GM10266 (cell line): ENCODE measurements at regions not wholly inside any gene's neighbourhood (a gene's known extent, or its start where the extent isn't known, plus 50 kb on each side); places are given as distances from the start of the nearest gene placed in this dataset.

Source experiments
- DNase-seq: peaks from one replicate; pipeline ENCODE4 v3.0.0; 2012; ENCODE audit errors: extremely low spot score
- CTCF ChIP-seq: IDR thresholded peaks from 2 replicates; pipeline ENCODE4 v1.5.1; 2012; ENCODE audit warnings: mild to moderate bottlenecking, low read depth; ENCODE audit not compliant: control insufficient read depth, insufficient read depth; ENCODE audit errors: missing control alignments

- no peak for TF ChIP-seq CTCF
- no peak for DNase-seq
Measured at GRCh38 chr21:16177532-16177931, 447.8 kb downstream of the USP25 start.

GRCh38 chr21:16179773-16180172 lies 450.0 kb downstream of the USP25 start:
- no peak for DNase-seq
- TF ChIP-seq CTCF: no peak

- DNase-seq: no peak
- no peak for TF ChIP-seq CTCF
Measured at GRCh38 chr21:16180614-16181013, 450.8 kb downstream of the USP25 start.

- no peak for TF ChIP-seq CTCF
- no peak for DNase-seq
Measured at GRCh38 chr21:16181018-16181417, 451.2 kb downstream of the USP25 start.

GRCh38 chr21:16185766-16186165 lies 456.0 kb downstream of the USP25 start:
- no peak for DNase-seq
- TF ChIP-seq CTCF: no peak

GRCh38 chr21:16186742-16187141 lies 457.0 kb downstream of the USP25 start:
- TF ChIP-seq CTCF: no peak
- no peak for DNase-seq

- TF ChIP-seq CTCF: no peak
- DNase-seq: no peak
Measured at GRCh38 chr21:16187603-16188301, 458.0 kb downstream of the USP25 start.
